Activated naive CD8-positive, alpha-beta T cell treated with anti-CD3 and anti-CD28 coated beads, Interleukin-2, amount 10 ng/mL, durations not matched to agents 7 days and 5 days (primary cell): ENCODE measurements at regions not wholly inside any gene's neighbourhood (a gene's known extent, or its start where the extent isn't known, plus 50 kb on each side); places are given as distances from the start of the nearest gene placed in this dataset.
"Not testable (repeated sequence)": the region's sequence is repeated elsewhere in the genome, so short reads cannot be mapped to it uniquely, and the experiment has no call there.

ENCODE experiments used
- ATAC-seq: fragments of 150-1000 bp; cut with Tn5 transposase; one replicate; pipeline ENCODE4 v1.10.0; 2021; ENCODE audit warnings: low read depth, moderate library complexity
- POLR2A ChIA-PET: fragments of 350-600 bp; sonication (Branson Sonifier 250); formaldehyde crosslinking; loops from one replicate; lab custom pipeline; 2021; ENCODE audit warnings: antibody characterized with exemption; lab: Charles Lee
- DNase-seq: peaks from one replicate; pipeline ENCODE4 v3.0.0; 2021
- H3K27ac Mint-ChIP-seq: one replicate; pipeline ENCODE4 v1.8.0; 2022; ENCODE audit warnings: mild to moderate bottlenecking, mixed read lengths
- H3K27me3 Mint-ChIP-seq: one replicate; pipeline ENCODE4 v1.8.0; 2022; ENCODE audit warnings: mild to moderate bottlenecking, moderate library complexity, mixed read lengths
- H3K36me3 Mint-ChIP-seq: one replicate; pipeline ENCODE4 v1.8.0; 2021; ENCODE audit warnings: mild to moderate bottlenecking, mixed read lengths
- H3K4me1 Mint-ChIP-seq: one replicate; pipeline ENCODE4 v1.8.0; 2021; ENCODE audit warnings: mixed read lengths
- H3K4me3 Mint-ChIP-seq: one replicate; pipeline ENCODE4 v1.8.0; 2022; ENCODE audit warnings: mild to moderate bottlenecking, moderate library complexity, mixed read lengths
- H3K9me3 Mint-ChIP-seq: one replicate; pipeline ENCODE4 v1.8.0; 2021; ENCODE audit warnings: mixed read lengths

DNA sequence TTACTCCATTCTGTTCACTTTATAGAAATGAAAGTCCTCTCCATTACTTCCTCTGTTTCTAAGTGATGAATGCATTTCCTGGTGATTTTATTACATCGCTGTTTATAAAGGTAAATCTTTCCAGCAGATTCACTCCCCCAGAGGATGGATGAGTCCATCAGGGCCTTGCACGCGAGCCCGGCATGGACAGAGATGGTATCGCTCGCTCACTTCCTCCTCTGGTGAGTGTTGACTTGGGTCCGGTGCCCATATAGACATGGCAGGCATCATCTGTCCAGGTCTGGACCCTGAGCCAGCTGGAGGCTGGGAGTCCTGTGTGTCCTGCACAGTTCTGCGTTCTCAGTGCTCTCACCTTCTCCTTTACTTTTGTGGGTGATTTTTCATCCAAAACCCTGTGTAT is 733.6 kb upstream of the SALL3 start:
- Mint-ChIP-seq H3K9me3 (no peaks in the 10 kb centered on the region), H3K36me3 (no peaks in the 10 kb centered on the region), H3K4me1 (no peaks in the 10 kb centered on the region), H3K4me3 (no peak overlapping the region), H3K27ac (no peak overlapping the region), H3K27me3 (peaks cover 2% of the 10 kb centered on the region)
- DNase-seq = no peak
- no peak for ATAC-seq
- POLR2A ChIA-PET = no interaction called here

DNA sequence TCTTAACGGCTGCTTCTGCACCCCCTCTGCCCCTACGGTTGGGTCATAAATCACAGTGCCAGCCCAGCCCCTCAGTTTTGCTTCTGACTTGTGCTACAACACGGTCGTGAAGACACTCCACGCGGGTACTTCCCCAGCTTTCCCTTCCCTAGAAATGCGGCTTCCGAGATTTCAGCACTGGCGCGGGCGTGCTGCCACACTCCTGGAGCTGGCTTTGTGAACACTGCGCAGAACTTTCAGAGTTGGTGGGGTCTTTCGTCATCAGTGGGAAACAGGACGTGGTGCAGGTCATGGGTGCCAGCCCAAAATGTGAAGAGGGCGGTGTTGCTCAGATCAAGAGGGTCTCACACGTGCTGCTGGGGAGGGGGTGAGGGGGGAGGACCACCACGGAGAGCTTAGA is 733.0 kb upstream of the SALL3 start:
- H3K4me1 Mint-ChIP-seq = no peaks in the 10 kb centered on the region
- POLR2A ChIA-PET = no interaction called here

DNA sequence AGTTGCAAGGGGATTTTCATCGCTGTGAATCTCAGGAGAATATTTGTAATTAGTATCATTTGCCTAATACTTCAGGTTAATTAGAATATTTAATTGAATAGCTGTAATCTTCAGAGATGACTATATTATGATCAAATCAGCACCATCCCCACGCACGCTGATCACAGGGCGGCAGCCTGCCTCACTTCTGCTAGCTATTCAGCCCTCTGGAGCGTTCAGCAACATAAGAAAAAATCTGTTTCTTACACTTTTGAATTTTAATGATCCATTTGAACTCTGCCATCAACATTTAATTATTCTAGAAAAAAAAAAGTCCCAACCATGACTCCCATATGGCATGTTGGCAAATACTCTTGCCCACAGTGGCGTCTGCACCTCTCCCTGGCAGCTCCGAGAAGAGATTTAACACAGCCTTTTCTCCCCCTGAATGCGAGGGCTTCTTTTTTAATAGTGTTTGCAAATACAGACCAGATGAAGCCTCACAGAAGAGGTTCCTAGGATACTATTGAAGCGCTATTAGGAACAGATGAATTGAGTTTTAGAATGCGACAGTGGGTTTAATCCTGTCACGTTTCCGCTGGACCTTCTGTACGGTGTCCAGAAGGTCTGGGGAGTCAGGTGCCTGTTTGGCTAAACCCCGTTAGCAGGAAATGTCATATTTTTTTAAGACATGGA is 731.9 kb upstream of the SALL3 start:
- POLR2A ChIA-PET = no interaction called here
- no peaks in the 10 kb centered on the region for H3K4me1 Mint-ChIP-seq
- peaks cover 2% of the 10 kb centered on the region for H3K27me3 Mint-ChIP-seq
- H3K9me3 Mint-ChIP-seq = no peaks in the 10 kb centered on the region
- no peak for DNase-seq
- no peak for ATAC-seq
- no peaks in the 10 kb centered on the region for H3K36me3 Mint-ChIP-seq
- H3K4me3 Mint-ChIP-seq = no peak overlapping the region
- no peak overlapping the region for H3K27ac Mint-ChIP-seq

More for the DNA sequence above, 733.0 kb upstream of the SALL3 start:
- DNase-seq = no peak
- no peak for ATAC-seq
- no peaks in the 10 kb centered on the region for H3K36me3 Mint-ChIP-seq
- no peak overlapping the region for H3K4me3 Mint-ChIP-seq
- no peaks in the 10 kb centered on the region for H3K9me3 Mint-ChIP-seq
- no peak overlapping the region for H3K27ac Mint-ChIP-seq
- peaks cover 2% of the 10 kb centered on the region for H3K27me3 Mint-ChIP-seq

DNA sequence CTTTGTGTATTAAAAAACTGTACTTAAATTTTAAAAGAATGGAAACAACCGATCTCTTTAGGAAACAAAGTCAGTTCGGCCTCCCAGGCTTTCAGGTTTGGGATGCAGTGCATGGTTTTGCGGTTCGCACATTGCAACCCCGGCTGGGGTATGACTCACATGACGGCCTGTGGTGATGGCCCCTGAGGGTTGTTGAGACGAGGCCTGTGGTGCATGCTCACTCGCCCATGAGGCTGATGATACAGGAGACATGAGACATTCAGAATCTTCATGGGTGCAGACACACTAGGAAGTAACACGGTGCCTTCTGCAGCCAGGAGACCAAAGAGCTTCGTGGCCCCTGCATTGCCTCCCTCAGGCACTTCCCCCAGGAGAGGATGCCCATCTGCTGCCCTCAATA is 724.6 kb upstream of the SALL3 start:
- DNase-seq = no peak
- Mint-ChIP-seq H3K27me3 (peaks cover 2% of the 10 kb centered on the region), H3K4me1 (no peaks in the 10 kb centered on the region), H3K4me3 (no peak overlapping the region), H3K36me3 (no peaks in the 10 kb centered on the region), H3K9me3 (no peaks in the 10 kb centered on the region), H3K27ac (no peak overlapping the region)
- ATAC-seq = no peak
- POLR2A ChIA-PET = no interaction called here

DNA sequence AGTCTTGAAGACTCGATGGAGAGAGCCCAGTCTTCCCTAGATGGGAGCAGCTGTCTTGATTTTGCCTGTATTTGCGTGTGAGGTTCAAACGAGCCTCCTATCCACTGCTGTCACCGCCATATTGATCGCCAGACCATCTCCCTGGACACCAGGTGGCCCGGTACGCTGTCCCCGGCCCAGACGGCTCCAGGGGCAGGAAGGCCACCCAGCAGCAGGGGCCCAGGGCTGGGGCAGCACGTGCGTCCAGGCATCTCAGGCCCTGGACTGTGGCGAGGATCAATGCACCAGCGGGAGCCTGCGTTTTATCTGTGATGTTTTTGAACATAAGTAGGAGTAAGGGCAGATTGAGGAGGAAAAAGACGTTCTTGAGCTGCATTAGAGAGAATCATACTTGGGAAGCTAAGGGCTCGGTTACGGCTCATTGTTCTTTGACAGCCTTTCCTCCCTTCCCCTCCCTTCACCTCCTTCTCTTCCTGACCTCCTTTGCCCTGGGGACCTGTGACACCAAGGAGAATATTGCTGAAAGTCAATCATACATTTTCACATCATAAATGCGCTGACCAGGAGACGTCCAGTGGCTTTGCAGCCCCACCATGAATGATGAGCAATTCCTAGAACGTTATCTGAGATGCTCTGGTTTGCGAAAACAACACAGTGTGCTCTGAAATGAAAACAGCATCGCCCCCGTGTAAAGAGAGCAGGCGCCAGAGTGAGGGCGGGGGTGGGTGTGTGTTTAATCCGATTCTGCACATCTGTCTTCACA is 711.2 kb upstream of the SALL3 start:
- ATAC-seq = no peak
- POLR2A ChIA-PET = no interaction called here

DNA sequence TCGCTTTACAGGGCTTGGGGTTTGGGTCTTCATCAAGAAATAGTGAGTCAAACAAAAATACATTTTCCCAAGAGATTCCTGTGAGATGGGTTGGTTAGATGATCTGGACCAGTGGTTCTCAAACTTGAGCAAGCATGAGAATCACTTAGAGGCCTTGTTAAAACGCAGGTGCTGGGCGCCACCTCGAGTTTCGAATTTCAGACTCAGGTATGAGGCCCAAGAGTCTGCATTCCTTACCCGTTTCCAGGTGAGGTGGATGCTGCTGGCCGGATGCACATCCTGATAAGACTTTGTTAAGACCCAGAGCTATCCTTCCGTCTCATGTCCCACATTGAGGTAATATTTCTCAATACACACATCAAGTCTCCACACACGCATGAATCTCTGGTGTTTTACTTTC is 707.8 kb upstream of the SALL3 start:
- Mint-ChIP-seq H3K4me1 (no peaks in the 10 kb centered on the region), H3K4me3 (no peak overlapping the region), H3K27me3 (no peaks in the 10 kb centered on the region), H3K27ac (no peak overlapping the region), H3K9me3 (peaks cover 10% of the 10 kb centered on the region), H3K36me3 (no peaks in the 10 kb centered on the region)
- POLR2A ChIA-PET = no interaction called here
- DNase-seq = no peak
- ATAC-seq = no peak

More for the DNA sequence above, 711.2 kb upstream of the SALL3 start:
- Mint-ChIP-seq H3K27ac (no peak overlapping the region), H3K4me1 (no peaks in the 10 kb centered on the region), H3K36me3 (no peaks in the 10 kb centered on the region), H3K4me3 (no peak overlapping the region), H3K9me3 (peaks cover 2% of the 10 kb centered on the region), H3K27me3 (no peaks in the 10 kb centered on the region)
- no peak for DNase-seq

DNA sequence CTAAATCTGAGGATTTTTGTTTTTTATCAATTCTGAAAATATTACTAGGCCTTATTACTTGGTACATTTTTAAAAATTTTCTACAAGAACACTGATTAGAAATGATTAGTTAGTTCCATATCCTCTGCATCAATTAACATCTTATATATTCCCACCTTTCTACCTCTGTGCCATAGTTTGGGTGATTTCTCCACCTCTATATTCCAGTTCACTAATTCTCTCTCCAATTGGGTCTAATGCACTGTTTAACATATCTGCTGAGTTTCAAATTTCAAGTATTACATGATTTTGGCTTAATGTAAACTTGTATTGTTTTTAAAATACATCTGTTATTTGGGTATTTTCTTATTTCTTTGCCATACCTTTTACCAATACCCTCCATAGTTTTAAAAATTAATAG is 705.7 kb upstream of the SALL3 start:
- H3K27ac Mint-ChIP-seq = no peak overlapping the region
- no peak for DNase-seq
- no peak overlapping the region for H3K4me3 Mint-ChIP-seq
- POLR2A ChIA-PET = no interaction called here
- no peaks in the 10 kb centered on the region for H3K36me3 Mint-ChIP-seq
- H3K27me3 Mint-ChIP-seq = no peaks in the 10 kb centered on the region
- ATAC-seq = no peak
- peaks cover 10% of the 10 kb centered on the region for H3K9me3 Mint-ChIP-seq
- no peaks in the 10 kb centered on the region for H3K4me1 Mint-ChIP-seq

DNA sequence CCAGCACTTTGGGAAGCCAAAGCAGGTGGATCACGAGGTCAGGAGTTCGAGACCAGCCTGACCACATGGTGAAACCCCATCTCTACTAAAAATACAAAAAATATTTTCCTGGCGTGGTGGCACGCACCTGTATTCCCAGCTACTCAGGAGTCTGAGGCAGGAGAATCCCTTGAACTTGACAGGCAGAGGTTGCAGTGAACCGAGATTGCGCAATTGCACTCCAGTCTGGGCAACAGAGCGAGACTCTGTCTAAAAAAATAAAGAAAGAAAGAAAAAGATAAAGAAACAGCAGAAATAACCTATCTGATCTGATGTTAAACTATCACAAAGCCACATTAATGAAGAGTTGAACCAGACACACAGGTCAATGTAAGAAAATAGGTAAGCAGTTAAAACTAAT is 696.2 kb upstream of the SALL3 start:
- H3K27ac Mint-ChIP-seq, H3K4me3 Mint-ChIP-seq, ATAC-seq: not testable (repeated sequence)

DNA sequence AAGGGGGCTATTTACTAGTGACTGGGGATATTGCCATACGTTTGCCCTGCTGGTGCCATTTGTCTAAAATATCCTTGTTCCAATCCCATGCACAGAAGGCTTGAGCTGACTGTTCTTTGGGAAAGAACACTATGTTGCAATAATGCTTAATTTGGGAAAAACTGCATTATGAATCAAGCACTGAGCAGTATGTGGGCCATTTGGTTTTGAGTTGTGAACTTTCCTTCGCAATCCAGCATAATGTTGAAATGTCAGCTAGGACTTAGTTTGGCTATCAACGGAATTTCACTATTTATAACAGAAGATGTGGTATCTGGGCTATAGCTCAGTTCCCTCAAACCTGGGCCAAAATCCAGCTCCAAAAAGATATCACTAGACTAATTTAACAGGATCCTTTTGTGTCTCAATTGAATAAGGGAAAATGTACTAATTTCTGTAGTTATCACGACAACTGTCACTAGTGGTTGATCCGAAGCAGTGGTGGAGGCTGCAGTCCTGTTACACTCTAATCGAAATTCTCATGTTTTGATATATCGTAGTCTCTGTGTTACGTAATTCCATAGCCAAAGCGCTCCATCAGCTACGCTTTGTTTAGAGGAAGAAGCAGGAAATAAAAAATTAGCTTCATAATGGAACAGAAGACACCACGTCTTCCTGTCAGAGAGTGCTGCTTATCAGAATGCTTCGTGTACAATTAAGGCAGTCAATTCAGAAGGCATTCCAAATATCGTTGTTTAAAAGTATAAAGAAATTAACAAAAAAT is 686.8 kb upstream of the SALL3 start:
- Mint-ChIP-seq H3K4me1 (no peaks in the 10 kb centered on the region), H3K4me3 (no peak overlapping the region), H3K27me3 (no peaks in the 10 kb centered on the region), H3K9me3 (no peaks in the 10 kb centered on the region), H3K27ac (no peak overlapping the region), H3K36me3 (no peaks in the 10 kb centered on the region)
- POLR2A ChIA-PET = no interaction called here
- ATAC-seq (no peak), DNase-seq (no peak)

More for the DNA sequence above, 696.2 kb upstream of the SALL3 start:
- H3K9me3 Mint-ChIP-seq, H3K4me1 Mint-ChIP-seq, DNase-seq, H3K36me3 Mint-ChIP-seq, POLR2A ChIA-PET, H3K27me3 Mint-ChIP-seq: not testable (repeated sequence)

DNA sequence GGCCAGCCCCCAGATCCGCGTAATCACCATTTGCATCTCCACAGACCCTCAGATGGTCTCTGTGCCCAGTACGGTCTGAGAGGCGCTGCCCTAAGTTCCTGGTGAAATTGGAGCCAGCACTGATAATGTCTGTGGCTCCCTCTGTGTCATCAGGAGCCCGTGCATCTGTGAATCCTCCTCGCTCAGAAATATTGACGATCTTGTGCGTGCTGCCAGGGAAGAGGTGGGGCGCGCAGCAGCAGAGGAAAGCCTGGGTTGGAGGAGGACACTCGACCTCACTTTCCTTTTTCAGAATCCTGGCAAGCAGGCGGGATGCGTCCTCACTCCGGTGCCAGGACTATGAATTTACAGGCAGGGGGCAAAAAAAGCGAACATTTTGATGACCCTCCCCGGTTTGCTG is 686.1 kb upstream of the SALL3 start:
- no peaks in the 10 kb centered on the region for H3K27me3 Mint-ChIP-seq
- H3K9me3 Mint-ChIP-seq = no peaks in the 10 kb centered on the region
- H3K27ac Mint-ChIP-seq = no peak overlapping the region
- no peaks in the 10 kb centered on the region for H3K4me1 Mint-ChIP-seq
- no peak overlapping the region for H3K4me3 Mint-ChIP-seq
- POLR2A ChIA-PET = no interaction called here
- ATAC-seq (no peak), DNase-seq (no peak)
- no peaks in the 10 kb centered on the region for H3K36me3 Mint-ChIP-seq

DNA sequence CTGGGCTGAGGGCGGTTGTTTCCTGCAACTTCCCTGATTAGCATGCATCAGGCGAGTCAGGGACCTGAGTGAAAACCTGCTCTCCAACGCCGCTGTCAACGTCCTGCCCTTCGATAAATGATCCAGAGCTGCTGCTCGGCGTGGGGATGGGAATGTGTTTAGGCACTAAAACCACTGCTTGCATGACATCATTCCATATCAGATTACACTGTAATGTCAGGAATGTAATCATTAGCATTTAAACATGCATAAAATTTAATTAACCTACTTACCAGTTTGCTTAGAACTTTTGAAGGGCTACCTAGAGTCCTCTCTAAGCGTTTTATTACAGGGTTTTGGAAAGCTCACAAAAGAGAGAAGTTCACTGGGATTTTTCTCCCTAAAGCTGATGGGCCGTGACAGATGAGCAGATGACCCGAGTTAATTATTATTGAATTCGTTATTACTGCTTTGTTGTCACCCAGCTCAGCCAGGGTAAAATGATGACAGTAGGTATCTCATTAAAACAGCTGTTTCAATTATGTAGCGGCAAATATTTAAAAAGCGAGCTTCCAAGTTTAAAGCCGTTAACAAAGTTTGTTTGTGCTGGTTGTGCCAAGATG is 685.6 kb upstream of the SALL3 start:
- DNase-seq (no peak), ATAC-seq (no peak)
- Mint-ChIP-seq H3K27me3 (no peaks in the 10 kb centered on the region), H3K36me3 (no peaks in the 10 kb centered on the region), H3K4me1 (no peaks in the 10 kb centered on the region), H3K4me3 (no peak overlapping the region), H3K9me3 (no peaks in the 10 kb centered on the region), H3K27ac (no peak overlapping the region)
- POLR2A ChIA-PET = no interaction called here

DNA sequence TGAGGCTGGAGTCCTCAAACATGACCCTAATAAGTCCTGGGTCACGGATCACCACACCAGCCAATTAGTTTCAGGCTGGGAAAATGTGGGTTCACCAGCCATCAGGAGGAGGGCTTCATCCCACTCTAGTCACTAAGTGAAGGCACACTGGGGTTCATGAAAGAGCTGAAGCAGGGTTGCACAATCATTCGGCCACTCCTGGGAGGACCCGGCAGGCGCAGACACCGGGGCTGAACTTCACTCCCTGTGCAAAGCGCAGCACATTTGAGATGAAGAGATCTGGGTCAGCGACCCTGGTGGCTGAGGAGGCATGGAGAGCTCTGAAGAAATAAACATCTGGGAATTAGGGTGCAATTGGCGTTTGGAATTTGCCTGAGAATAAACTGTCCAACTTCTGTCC is 684.4 kb upstream of the SALL3 start:
- no peaks in the 10 kb centered on the region for H3K36me3 Mint-ChIP-seq
- H3K4me1 Mint-ChIP-seq = no peaks in the 10 kb centered on the region
- ATAC-seq (no peak), DNase-seq (no peak)
- POLR2A ChIA-PET = no interaction called here
- H3K9me3 Mint-ChIP-seq = no peaks in the 10 kb centered on the region
- H3K27me3 Mint-ChIP-seq = no peaks in the 10 kb centered on the region
- H3K4me3 Mint-ChIP-seq = no peak overlapping the region
- H3K27ac Mint-ChIP-seq = no peak overlapping the region

DNA sequence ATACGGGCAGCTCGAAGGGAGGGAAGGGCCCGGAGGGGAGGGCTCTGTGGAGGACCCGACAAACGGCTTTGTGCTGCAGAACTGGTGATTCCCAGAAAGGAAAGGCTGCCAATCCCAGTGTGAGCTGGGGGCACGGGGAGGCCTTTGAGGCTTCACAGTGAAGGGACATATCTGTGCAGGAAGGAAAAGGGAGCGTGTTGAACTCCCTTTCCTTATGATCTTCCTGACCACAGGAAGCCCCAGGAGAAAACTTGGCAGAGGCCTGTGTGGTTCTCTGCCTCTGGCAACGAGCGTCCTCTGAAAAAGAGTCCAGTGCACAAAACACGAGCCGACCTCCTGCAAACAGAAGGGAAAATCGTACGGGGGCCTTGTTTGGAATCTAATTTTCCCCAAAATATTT is 683.5 kb upstream of the SALL3 start:
- ATAC-seq (no peak), DNase-seq (no peak)
- H3K9me3 Mint-ChIP-seq = no peaks in the 10 kb centered on the region
- H3K4me3 Mint-ChIP-seq = no peak overlapping the region
- no peak overlapping the region for H3K27ac Mint-ChIP-seq
- POLR2A ChIA-PET = no interaction called here
- H3K4me1 Mint-ChIP-seq = no peaks in the 10 kb centered on the region
- H3K36me3 Mint-ChIP-seq = no peaks in the 10 kb centered on the region
- H3K27me3 Mint-ChIP-seq = no peaks in the 10 kb centered on the region
